ELR (cell line): ENCODE measurements at regions not wholly inside any gene's neighbourhood (a gene's known extent, or its start where the extent isn't known, plus 50 kb on each side); places are given as distances from the start of the nearest gene placed in this dataset.
A peak's percentile ranks its signal among the peaks of the same experiment; 100 is the strongest.
"Not testable (repeated sequence)": the region's sequence is repeated elsewhere in the genome, so short reads cannot be mapped to it uniquely, and the experiment has no call there.

ENCODE experiments used
- DNase-seq: peaks from one replicate; pipeline ENCODE4 v3.0.0-alpha.2; 2015; ENCODE audit warnings: low read depth

DNA sequence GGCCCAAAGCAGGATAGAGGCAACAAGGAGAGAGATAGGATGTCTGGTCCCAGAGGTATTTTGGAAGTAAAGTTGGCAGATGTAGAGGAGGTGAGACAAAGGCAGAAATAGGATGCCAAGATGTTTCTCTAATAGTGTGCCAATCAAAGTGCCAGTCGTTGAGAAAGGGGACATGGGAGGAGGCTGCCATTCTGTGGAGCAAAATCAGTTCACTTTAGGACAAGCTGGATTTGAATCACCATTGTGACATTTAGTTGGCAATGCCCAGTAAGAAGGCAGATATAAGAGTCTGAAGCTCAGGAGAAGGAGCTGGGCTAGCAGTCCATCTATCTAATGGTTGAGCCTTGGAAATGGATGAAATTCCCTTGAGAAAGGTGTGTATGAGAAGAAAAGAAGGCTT lies 53.8 kb downstream of the ADRB2 start:
- DNase-seq, result no peak

DNA sequence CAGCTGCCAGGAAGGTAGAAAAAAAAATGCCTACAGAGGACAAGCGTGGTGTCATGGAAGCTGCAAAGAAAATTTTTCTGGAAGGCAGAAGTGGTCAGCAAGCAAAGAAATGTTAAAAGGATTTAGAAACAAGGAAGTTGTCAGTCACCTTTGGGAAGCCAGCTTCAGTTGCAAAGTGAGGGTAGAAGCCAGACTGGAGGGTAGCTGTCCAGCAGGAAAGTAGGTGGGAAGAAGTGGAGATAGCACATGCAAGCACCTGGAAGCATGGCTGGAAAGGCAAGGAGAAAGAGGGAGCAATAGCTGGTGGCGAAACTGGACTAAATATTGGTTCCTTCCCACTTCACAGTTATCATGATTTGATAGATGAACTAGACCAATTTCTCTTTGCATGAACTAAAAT lies 54.3 kb downstream of the ADRB2 start:
- no peak for DNase-seq

DNA sequence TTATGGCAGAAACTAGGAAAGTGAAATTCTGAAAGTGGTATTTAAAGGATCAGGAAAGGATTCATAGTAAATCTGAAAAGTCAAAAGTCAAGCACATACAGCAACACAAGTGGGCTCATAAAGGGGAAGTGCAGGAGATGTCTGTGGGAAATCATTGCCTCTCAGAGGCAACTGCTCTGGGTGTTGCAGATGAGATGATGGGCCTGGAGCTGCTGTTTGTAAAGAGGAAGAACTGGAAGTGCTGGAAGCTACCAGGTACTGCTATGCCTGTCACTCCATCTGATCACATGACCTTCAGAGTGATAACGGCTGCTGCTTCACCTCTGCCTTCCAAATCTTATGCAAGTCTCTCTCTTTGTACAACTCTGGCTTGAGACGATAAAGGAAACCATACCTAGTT lies 55.9 kb downstream of the ADRB2 start:
- no peak for DNase-seq

DNA sequence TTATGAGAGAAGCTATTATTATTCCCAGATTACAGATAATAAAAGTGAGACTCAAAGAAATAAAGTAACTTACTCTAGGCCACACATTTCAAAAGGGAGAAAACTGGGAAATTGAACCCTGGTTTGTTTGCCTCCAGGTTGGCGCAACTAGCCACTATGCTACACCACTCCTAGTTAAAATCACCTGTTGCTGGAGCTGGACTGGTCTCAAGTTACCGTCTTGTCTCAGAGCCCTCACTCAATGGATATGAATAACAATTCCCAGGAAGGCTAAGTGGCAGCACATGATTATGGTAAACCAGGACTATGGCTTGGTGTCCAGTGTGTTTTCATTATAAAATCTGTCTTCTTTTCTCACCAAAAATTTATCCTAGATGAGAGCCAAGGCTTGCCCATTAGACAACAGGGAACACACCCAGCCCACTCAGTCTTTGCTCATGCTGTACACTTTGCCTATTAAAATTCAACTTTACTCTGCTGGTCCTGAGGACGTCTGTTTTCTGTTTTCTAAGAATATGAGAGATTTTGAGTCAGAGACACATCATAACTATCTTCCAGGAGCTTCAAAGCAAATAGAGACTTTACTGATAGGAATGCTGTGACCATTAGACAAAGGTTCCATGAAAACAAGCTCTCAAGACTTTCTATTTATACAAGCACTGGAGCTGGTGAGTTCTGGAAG lies 58.1 kb downstream of the ADRB2 start:
- DNase-seq, result peak; percentile 7

DNA sequence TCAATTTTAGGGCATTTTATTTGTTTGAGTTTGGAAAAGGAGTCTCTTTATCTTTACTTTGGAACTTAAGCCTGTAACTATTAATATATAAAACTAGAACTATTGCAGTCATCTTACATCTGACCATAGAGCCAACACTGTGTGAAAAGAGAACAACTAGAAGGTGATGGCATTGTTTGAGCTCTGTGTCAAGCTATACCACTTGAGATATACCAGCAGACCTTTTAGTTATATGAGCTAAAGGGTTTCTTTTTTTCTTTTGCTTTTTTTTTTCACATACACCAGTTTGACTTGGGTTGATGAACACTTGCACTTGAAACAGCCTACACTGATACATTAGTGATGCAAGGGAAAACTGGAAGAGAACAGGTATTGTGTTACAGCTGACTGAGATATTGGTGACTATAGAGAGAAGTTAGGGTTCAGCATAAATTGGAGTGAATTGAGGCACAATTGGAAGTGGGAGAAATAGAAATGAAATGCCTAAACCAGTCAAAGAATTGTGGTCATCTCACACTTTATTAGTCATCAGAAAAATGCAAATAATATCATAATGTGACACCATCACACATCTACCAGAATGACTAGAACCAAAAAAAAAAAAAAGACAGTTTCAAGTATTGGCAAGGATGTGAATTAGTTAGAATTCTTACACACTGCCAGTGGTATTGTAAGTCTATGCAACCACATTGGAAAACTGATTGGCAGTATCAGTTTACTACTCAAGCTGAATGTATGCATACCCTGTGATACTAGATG lies 60.9 kb downstream of the ADRB2 start:
- no peak for DNase-seq

DNA sequence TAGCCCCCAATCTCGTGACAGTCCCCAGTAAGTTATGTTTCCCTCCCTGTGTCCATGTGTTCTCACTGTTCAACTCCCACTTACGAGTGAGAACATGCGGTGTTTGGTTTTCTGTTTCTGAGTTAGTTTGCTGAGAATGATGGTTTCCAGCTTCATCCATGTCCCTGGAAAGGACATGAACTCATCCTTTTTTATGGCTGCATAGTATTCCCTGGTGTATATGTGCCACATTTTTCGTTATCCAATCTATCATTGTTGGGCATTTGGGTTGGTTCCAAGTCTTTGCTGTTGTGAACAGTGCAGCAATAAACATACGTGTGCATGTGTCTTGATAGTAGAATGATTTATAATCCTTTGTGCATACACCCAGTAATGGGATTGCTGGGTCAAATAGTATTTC lies 63.5 kb downstream of the ADRB2 start:
- DNase-seq, result not testable (repeated sequence)

DNA sequence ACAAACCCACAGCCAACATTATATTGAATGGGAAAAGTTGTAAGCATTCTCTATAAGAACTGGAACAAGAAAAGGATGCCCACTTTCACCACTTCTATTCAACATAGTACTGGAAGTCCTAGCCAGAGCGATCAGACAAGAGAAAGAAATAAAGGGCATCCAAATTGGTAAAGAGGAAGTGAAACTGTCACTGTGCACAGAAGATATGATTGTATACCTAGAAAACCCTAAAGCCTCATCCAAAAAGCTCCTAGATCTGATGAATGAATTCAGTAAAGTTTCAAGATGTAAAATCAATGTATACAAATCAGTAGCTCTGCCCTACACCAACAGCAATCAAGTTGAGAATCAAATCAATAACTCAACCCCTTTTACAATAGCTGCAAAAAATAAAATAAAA lies 69.0 kb downstream of the ADRB2 start:
- DNase-seq, result not testable (repeated sequence)

DNA sequence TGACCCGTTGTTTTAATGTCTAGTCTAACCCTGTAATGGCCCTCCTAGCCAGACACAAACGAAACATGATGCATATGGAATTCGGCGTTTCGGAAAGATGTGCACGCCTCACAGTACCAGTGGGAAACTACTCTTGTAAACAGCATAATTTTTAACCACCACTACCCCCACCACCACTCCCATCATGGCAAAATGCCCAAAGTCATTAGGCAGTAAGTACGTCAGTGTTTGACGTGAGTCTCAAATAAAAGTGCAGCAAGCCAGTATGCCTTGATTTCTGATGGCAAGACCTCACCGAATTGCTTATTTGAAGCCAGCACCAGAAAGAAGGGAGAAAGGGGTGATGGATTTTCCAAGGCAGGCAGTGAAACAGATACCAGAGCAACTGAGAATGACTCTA lies 71.4 kb downstream of the ADRB2 start:
- no peak for DNase-seq

DNA sequence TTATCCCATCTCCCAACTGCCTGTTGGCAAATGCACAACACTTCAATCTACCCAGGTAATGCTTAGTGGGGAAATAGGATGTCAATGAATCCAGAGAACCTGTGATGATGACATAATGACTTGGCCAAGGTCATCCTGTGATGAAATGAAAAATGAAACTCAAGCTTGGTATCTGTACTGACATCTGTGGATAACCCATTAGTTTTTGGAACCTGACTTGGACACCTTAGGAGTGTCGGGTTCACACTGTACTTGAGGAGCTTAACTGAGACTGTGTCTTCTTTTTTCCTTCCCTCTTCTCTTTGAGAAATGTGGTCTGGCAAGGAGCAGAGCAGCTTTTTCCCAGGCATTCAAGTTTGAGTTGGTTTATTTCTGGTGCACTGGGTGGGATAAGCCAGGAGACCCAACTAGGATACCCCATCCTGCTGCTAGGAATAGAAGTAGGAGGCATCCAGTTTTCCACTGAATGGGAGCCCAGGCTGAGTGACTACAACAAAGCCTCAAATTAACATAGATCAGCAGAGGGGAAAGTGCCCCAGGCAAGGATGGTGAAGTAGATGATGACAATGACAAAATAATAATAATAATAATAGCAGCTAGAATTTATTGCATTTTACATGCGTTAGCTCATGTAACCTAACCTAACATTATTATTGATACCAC lies 72.1 kb downstream of the ADRB2 start:
- DNase-seq, result no peak

DNA sequence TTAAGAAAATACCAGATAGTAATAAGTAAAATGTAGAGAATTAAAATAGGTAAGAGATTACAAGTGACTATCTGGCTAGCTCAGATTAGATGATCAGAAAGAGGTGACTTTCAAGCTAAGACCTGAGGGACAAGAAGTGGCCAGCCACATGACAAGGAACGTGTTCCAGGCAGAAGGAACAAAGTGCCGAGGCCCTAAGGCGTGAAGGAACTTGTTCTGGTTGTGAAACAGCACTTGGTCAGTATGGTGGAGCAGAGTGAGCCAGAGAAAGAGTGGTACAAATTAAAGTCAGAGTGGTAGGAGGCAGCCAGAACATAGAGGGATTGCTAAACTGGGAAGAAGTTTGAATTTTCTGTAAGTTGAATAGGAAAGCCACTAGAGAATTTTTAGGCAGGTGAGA lies 73.6 kb downstream of the ADRB2 start:
- DNase-seq, result no peak

DNA sequence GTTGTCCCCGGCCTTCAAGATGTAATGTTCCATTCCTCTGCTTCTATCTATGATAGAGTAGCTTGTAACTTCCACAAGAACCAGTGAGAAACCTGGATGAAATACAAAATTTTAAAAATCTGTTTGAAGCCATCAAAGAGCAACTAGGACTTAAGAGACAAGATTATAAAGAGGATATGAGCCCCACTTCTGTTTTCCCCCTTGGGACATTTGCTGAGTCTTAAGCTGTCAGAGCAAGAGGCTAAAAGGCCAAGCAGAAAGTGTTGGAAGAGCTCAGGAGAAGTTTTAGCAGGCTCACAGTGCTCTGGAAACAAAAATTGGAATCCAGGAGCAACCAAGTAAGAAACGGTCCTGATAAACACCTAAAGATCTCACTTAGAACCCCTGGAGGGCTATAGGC lies 76.1 kb downstream of the ADRB2 start:
- DNase-seq, result no peak

DNA sequence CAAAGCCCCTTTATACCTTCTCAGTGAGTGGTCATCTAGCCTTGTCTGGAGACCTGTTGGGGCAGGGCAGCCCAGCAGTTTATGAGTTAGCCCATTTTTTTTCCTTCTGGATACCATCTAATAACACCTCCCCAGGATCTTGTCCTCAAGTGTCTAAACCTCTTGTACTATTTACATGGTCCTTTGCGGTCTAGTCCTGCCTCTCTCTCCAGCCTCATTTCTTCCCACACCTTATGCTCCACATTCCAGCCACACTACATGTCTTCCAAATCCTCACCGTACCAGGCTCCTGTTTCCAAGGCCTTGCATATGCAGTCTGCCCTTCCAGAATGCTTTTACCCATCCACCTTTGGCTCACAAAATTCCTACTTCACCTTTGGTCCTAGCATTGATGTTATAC lies 77.2 kb downstream of the ADRB2 start:
- no peak for DNase-seq

DNA sequence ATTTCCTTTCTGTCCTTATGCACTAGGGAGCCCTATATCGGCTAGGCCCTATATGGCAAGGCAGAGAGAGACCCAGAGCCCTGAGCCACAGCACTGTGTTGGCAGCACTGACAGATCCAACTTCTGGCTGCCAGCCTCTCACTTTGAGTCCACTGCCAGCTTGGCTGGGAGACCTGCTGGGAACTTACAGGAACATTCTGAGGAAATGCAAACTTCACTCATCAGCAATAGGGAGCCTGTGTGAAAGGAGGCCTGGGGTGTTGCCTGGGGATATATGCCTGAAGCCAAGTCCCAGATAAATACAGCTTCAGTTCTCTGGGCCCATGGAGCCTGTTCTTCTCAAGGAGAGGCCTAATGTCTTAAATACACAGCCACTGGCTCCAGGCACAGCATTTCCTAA lies 78.0 kb downstream of the ADRB2 start:
- no peak for DNase-seq

DNA sequence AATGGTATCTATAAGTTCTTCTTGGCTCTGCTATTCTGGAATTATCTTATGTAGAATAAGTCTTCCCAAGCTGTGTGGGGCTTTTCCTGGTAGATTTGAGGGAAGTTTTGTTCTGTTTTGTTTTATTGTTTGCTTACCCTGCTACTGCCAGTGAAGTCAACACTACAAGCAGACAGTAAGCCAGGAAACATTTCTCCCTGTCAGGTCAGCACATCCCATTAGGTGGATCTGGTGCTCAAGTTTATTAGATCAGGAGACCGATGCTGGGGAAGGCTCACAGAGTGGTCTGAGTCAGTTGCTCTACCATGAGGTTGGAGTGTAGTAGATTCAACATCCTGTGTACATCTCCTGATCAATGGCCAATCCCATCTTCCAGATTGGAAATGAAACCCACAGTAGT lies 79.1 kb downstream of the ADRB2 start:
- no peak for DNase-seq

DNA sequence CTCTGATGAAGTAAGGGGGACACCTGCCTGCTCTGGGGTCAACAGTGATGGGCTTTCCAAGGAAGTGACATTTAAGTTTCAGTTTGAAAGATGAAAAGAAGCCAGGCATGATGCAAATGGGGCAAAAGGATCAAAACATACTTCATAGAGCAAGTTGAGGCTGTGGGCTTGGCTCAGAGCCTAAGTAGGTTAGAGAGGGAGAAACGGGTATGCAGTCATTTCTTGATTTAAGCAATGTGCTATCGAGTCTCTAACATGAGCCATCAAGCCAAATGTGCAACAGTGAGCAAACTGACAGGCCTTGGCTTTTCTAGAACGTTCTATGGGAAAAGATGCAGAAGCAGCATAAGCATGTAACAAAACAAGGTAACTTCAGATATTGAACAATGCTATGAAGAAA lies 80.6 kb downstream of the ADRB2 start:
- DNase-seq, result no peak

DNA sequence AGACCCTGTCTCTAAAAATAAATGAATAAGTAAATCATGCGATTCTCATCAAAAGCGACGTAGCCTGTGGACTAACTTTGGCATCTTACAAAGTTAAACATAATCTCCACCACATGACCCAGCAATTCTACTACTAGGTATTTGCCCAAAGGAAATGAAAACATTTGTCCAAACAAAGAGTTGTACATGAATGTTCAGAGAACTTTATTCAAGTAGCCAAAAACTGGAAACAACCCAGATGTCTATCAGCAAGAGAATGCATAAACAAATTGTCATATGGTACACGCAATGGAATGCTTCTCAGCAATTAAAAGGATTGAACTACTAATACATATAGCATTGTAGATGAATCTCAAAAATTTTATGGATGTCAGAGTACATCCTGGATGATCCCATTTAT lies 82.6 kb downstream of the ADRB2 start:
- peak; percentile 82 for DNase-seq

DNA sequence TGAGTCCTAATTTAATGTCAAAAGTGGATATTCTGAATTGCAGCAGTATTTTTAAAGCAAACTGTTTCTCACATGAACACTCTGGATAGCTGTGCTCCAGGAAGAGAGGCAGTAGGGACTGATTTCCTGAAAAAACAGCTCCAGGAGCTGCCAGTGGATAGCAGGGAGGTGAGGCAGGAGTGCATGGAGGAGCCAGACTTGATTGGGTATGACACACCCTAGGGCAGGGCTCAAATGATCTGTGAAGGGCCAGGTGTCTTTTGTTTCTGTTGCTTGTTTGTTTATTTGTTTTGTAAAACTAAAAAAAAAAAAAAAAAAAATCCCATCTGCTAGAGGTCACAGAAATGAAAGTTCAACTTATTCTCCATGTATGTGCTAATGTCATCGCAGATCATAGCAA lies 83.4 kb downstream of the ADRB2 start:
- peak; percentile 31 for DNase-seq

DNA sequence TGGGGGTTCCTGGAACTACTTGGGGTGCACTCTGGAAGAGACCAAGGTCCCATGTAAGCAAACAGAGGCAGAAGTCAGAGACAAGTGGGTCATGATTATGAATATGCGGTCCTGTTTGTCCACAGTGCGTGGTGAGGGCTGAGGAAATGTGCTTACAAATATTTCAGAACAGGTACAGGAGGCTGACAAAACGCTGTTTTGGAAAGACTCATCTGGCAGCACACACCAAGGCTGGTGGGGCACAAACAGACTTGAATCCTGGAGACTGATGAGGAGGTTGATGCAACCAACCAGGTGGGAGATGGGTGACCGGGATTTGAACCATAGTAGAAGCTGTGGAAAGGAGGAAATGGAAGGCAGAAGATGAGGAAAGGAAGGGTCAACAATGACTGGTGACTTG lies 83.8 kb downstream of the ADRB2 start:
- no peak for DNase-seq

DNA sequence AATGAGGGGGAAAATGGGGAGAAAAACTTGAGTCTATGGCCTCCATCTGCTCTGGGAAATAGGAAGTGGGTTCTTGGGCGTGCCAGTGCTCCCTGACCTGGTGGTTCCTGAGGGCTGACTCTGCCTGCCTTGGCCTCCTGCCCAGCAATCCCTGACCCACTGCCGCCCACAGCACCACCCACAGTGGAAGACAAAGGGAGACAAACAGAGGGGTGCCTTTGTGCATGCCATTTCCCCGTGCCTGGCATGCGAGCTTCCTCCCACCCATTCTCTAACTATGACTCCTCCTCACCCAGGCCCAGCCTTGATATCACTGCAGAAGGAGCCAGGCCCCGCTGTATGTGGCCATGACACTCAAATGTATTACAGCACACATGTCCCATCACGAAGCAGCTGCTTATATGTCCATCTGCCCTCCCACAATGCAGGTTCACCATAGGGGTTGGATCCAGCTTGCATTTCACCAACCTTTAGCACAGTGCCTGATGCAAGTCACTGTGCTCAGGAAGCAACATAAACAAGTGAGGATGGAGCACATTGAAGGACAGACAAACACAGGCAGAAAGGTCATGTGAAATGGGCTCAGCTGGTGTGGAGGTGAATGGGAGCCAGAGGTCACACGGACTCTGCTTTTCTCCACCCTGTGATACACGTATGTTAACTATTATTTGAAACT lies 84.4 kb downstream of the ADRB2 start:
- DNase-seq, result peak; percentile 96

DNA sequence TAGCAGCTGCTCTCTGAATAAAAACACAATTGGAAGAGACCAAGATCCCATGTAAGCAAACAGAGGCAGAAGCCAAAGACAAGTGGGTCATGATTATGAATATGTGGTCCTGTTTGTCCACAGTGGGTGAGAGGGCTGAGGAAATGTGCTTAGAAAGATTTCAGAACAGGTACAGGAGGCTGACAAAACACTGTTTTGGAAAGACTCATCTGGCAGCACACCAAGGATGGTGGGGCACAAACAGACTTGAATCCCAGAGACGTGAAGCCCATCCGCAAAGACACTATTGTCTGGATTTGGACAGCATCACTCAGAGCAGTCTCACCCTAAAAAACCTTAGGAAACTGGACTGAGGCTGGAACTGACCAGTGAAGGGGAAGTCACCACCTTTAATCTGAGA lies 85.0 kb downstream of the ADRB2 start:
- DNase-seq, result peak; percentile 33

DNA sequence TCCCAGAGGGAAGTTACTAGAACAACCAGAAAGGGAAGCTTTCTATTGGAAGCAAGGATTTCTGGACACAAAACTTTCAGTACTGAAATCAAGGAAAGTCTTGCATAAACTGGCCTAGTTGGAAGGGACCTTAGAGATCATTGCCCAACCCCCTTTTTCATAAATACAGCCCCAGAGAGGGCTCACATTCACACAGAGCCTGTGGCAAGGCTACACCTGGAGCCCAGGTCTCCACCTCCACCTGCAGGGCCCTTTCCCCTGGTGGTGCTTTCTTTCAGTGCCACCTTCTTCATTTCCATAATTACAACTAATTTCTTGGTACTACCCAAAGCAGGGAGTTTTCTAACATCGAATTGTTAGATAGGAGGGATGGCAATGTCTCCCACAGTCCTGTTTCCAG lies 85.7 kb downstream of the ADRB2 start:
- DNase-seq, result peak; percentile 37

DNA sequence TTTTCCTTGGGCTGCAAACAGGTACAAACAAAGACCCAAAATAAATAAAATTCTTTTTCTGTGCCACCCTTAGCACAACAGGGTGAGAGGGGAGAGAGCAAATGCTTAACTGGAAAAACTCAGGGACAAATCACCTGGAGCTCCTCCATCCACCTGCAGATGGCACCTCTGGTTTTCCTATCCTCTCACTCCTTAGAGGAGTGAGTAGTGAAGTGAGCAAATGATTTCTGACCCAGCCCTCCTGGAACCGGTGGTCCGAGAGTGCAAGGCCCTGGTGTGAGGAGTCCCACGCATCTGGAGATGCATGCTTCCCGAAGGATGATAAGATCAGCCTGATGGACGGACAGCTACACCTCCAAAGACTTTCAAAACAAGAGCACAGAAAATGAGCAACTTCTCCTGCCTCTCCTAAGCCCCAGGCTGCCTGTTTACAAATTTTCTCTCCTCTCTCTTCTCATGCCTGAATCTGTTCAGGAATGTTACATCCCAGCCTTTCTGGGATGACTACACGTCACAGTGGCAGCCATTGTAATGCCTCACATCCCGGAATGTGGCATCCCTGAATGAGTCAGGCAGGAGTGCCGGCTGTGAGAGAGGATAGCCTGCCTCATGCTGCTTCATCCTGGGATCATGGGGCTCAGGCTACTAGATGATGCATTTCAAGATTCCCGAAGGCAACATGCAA lies 86.4 kb downstream of the ADRB2 start:
- peak; percentile 100 for DNase-seq
